Activated CD4-positive, alpha-beta T cell treated with anti-CD3 and anti-CD28 coated beads, Interleukin-2, amount 50 U/mL, for 48 hours (primary cell): ENCODE measurements at regions not wholly inside any gene's neighbourhood (a gene's known extent, or its start where the extent isn't known, plus 50 kb on each side); places are given as distances from the start of the nearest gene placed in this dataset.

Experiments used
- DNase-seq, 2 experiments: peaks; one replicate each; pipeline ENCODE4 v3.0.0-alpha.2; 2020

DNA sequence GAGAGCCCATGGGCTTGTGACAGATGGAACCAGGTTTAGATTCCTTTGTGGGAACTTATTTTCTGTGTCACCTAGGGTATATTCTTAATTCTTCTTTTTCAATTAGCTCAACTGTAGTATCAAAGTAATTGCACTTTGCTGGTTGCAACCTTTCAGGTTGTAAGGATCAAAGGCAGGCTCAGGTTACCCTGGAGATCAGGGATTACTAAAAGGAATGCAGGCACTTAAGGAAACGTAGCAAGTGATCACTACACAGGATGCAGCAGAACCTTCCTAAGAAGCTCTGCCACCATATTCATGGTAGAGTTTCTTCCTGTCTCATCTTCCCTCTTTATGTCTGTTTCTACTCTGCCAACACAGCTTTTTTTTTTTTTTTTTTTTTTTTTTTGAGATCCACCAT, 133.2 kb upstream of the JAG1 start:
- DNase-seq = no peak

DNA sequence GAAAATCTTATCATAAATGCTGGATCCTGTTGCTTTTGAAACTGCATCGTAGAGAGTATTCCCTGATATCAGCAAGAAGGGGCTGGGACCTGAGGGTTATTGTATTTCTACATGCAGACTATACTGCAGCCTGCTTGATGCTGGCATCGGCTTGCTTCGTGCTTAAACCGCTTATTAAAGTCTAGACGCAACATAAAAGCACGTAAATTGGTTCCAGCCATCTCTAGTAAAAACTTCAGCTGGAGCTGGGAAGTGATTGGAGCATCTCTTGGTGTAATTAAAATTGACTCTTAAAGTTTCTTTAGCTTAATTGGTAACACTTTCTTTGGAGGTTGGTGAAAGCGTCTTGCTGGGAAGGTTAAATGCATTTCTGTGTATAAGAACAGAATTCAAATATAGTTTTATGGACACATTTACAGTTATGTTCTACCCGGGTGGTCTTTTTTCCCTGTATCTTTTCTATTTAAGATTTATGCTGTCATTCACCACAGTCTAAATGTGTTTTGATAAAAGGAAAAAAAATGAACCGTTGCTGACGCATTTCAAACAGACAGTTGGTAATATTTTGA, 139.0 kb upstream of the JAG1 start:
- no peak for DNase-seq

DNA sequence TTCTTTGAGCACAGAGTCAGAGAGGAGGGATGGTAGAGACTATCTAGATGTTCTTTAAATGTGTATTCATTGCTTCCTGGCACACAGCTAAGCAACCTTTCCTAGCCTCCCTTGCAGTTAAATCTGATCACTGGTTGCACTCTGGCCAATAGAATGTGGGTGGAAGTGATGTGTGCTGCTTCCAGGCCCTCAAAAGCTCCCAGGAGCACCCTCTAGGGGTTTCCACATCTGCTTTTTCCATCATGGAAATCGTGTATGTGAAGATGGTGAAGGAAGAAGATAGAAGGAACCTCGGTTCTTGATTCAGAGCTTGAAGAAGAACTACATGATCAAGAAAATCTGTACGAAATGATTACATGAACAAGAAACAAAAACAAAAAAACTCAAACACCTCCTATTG, 149.8 kb upstream of the JAG1 start:
- DNase-seq = no peak

DNA sequence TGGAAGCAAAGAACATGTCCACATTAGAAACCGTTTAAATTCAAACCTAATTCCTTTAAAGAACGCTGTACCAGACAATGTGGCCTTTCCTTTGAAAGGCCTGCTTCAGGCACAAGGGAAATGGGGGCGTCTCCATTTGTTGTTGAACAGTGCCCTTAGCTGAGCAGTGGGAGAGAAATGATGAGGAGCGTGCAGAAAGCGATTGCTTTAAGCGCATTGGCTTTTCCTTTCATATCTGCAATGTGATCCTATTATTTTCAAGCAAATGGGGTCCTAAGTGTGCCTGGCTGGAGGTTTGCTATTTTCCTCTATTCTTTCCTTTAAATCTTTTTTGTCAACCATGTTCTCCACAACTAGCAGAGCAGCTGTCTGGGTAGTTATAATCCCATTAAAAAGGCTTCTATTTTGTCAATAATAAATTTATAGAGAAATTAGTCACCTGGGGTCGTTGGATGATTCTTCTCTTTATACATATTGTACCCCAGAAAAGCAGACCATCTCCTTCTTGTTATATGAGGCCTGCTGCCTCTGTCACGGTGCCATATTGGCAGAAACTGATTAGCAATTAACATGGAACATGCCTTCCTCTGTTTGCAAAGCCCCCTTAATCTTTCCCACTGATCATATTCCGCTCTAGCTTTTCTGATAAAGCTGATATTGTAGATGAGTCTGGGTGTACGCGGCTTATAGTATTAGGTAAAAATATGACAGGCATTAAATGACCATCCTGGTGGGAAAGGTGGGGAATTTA, 151.1 kb upstream of the JAG1 start:
- DNase-seq = no peak

DNA sequence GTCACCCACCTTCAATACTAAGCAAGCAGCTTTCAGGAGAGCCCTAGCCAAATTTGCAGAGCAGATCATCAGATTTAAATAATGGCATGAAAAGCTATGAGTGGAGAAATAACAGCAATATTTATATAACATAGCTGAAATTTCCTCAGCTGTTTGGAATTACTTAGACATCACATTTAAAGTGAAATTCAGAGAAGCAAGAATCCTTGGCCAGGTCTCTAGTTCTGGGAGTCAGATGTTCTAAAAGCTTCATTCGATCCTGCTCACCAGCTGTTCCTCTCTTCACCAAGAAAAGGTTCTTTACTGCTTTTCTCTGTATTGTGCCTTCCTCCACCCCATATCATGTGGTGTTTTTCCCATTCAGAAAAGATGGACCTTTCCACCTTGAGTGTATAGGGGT, 152.3 kb upstream of the JAG1 start:
- DNase-seq = no peak

DNA sequence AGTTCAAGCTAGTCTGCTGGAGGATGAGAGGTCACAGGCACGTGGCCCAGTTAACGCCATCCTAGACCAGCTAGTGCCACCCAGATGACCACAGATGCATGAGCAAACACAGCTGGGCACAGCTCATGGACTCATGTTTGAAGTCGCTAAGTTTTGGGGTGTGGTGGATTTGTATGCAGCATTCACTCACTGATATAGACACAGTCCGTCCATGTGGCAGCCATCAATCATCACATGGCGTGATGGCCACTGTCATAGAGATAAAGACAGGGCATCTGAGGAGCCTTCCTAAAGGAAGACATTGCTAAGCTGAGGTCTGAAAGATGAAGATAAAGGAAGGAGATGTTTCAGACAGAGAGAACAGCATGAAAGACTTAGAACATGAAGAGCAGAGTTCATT, 154.4 kb upstream of the JAG1 start:
- DNase-seq = no peak

DNA sequence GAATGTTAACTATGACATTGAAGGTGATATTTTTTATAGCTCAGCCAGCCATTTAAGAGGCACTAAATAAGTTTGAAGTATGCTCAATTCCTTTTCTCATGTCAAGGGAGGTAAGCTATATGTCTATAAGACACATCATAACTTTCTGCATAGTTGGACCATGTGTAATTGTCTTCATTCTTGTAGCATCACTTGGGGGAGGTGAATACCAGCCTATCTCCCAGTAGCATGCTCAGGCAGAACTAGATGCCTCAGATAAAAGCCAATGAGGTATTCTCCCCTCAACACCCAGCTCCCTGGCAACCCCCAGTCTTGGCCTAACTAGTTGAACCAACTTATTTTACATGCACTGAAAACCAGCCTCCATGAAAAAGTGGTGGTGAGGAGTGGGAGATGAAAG, 158.3 kb upstream of the JAG1 start:
- no peak for DNase-seq

DNA sequence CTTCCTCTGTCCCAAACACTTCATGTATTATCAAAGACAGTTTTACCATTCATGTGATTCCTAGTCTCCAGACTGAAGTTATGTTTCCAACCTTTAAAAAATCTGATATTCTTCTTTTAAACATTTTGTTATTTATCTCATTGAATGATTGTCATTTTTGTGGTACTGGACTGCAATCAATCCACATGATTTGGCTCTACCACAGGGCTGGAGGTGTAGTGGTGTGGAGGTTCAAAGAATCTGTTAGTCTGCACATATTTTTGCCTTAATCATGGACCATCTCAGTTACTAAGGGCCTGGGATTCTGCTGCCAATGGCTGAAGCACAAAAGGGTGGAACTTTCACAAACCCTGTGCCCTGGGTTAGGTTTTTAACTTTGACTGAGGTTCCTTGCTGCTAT, 164.1 kb upstream of the JAG1 start:
- no peak for DNase-seq

DNA sequence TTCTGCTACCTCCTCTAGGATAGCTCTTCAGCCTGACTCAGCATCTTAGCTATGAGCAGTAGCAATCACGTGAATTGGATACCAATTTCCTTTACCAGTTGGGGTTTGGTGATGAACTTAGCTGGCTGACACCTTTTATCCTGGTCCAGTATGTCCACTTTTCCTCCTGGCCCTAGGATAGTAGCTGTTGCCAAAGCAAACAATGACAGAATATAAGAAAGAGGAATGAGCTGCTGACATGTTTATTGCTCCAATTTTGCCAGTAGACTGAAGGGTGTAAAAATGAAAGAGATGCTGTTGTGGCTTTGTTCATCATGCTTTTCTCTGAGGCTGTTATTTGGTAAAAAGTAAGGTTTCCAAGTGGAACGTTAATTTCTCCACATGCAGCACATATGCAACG, 168.3 kb upstream of the JAG1 start:
- no peak for DNase-seq

DNA sequence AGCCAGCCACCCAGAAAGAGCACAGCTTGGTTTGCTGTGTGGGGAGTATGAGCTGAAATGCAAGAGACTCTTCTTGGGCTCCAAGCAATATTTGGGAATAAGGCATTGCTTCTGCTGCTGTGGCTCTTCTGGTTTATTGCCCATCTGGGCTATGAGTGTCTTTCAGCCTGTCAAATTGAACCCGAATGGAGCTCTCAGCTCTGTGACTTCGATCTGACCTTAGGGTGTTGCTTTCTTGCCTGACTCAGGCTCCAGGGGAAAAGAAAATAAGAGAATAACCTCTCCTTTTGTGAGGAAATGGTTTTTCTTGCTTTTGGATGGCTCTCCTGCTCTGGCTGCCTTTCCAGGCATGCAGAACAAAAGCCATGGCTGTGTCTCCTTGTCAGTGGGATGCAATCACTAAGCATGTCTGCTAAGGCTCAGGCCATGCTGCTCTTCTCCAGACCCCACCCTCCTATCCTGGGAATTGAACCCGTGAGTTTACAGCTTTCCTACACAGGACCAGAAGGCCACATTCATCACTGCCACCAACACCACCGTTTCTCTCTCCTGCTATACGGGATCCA, 169.4 kb upstream of the JAG1 start:
- no peak for DNase-seq

DNA sequence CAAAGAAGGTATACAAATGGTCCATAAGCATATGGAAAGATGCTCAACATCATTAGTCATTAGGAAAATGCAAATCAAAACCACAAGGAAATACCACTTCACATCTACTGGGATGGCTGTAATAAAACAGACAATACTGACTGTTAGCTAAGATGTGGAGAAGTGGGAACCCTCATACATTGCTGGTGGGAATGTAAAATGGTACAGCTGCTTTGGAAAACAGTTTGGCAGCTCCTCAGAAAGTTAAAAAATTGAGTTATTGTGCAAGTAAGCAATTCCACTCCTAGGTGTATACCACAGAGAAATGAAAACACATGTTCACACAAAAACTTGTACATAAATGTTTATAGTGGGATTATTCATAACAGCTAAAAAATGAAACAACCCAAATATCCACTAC, 173.0 kb upstream of the JAG1 start:
- DNase-seq = no peak

DNA sequence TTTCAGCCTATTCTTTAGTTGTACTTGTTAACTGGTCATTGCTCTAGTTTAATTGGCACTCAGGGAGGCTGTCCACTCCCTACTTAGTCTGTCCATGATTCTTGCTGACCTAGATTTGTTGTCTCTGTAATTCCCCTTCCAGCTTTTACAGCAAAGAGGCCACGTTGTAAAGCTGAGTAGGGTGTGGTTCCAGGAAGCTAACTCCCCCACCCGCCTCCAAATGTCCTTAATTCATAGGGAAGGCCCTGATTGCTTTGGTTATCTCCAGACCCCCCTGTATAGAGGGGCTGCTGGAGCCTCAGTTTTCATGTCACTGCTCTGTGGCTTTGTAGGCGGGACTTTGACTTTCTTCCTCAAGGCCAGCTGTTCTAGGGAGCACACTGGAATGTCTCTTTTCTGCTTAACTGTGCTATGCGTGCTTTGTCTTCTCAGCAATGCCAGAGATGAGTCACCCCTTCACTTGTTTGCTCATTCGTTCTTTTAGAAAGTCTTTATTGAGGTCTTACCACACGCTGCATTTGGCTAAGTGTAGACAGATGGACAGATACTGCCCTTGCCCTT, 175.1 kb upstream of the JAG1 start:
- DNase-seq = no peak

DNA sequence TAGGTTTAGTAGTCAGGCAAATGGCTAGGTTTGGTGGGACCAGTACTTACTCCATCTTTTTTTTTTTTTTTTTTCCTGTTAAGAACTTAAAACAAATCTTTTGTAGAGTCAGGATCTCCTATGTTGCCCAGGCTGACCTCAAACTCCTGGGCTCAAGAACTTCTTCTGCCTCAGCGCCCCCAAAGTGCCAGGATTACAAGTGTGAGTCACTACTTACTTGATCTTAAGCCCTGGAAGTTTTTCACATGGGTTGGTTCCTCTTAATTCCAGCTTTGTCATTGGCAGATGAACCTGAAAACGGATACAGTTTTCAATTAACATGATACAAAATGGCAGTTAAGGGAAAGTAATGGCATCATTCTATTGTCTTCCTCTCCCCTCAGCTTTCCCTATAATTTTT, 179.4 kb upstream of the JAG1 start:
- no peak for DNase-seq

DNA sequence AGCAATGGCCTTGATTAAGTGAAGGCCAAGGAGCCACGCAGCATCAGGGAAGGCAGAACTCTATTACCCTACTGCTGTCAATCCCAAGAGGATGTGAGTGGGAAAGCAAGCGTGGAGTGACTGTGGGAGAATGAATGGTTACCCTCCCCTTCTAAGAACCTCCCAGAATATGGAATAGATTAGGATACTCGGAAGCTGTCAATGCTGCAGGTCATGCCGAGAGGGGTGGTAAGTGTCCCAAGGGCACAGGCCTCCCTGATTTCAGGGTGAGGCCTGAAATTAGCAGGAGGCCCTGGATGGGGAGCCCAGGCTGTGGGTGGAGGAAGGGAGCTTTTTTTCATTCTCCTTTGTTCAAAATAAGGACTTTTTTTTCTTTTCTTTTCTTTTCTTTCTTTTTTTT, 179.9 kb upstream of the JAG1 start:
- no peak for DNase-seq

DNA sequence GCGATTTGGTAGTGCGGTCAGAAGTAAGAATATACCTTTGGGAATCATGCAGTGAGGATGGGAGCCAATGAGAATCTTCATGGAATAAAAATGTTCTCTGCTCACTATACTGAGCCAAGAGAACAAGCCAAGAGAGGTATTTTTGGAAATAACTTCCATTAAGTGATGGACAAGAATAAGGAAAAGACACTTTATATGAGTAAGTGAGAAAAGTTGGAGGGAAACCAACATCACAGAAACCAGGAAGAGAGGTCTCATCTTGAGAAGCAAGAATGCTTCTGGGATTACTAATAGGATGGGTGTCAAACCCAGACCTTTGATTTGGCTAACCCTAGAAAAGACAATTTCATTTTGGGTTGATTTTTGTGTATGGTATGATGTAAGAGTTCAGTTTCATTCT, 181.2 kb upstream of the JAG1 start:
- DNase-seq = no peak

DNA sequence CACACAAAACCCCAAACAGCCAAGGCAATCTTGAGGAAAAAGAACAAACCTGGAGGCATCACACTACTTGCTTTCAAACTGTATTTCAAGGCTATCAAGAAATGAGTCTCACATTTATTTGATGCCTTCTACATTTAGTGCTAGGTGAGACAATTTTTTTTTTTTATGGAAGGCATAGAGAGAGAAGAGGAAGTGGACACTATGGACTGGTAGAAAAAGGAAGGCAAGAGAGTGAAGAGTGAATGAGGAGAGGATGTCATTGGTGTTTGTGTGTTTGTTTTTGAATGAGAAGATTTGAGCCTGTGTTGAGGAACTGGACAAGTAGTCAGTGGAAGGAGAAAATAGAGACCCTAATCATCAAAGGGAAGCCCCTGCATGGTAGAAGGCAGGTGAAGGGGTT, 182.0 kb upstream of the JAG1 start:
- no peak for DNase-seq

DNA sequence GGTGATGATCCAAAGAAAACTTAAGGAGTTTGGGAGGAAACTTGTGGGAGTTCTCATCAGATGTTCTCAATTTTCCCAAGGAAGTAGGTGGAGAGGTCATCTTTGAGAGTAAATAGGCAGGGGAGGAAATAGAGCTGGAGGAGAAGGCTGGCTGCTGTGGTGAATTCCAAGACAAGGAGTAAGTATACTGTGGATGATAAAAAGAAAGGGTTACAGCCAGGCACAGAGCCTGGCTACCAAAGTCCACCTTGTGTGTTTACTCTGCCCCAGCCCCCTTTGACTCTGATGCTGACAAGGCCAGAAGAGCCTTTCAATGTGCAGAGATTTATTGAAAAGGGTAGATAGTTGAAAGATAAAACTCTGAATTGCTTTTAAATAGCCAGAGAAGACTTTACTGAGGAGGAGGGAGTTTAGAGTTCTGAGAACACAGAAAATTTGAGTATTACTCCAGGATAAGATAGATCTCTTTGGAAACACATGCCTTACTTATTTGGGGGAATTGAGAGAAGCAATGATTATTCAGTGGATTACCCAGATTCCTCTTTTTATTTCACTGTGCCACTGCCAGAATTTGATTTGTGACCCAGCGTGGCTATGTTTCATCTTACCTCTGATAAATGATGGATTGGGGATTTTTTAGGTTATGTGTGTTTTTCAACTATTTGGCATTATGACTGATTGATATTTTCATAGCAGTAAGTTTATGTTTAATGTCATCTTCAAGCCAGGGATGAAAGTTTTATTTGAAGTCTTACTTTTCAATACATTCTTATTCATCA, 182.6 kb upstream of the JAG1 start:
- no peak for DNase-seq

DNA sequence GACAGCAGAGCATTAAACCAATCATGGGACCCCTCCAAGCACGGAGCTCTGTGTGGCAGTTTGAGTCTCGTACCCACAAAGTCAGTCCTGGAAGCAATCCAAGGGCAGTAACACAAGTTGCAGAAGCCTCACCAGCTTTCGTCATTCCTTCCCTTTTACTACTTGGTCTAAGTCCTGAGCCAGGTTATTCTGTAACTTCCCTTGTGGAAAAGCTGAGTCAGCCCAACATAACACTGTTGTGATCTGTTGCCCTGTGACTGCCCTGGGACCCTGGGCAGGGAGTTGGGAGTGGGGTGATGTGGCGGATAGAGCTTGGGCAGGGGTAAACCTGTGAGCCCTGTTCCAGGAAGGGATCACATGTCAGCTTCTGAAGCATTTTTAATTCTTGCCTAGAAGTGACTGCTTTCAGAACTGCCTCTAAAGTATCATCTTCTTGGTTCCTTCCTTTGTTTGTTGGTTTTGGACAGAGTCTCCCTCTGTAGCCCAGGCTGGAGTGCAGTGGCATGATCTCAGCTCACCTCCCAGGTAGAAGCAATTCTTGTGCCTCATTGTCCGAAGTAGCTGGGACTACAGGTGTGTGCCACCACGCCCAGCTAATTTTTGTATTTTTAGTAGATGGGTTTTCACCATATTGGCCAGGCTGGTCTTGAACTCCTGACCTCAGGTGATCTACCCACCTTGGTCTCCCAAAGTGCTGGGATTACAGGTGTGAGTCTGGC, 183.7 kb upstream of the JAG1 start:
- DNase-seq = no peak

DNA sequence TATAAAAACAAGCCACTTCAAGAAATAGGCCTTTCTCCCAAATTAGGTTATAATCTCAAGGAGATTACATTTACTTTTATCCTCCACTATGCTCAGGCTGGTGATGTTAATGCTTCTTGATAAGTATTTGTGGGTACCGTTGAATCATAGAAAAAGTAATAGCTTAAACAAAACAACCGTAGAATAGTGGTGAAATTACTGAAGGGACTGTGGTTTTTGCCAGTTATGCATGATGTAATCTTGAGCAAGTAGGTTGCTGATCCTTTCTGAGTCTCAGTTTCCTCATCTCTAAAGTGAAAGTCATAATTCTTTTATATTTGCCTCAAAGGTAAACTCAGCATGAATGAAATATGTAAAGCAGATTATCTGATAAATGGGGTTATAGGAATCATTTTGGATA, 187.3 kb upstream of the JAG1 start:
- DNase-seq = no peak

DNA sequence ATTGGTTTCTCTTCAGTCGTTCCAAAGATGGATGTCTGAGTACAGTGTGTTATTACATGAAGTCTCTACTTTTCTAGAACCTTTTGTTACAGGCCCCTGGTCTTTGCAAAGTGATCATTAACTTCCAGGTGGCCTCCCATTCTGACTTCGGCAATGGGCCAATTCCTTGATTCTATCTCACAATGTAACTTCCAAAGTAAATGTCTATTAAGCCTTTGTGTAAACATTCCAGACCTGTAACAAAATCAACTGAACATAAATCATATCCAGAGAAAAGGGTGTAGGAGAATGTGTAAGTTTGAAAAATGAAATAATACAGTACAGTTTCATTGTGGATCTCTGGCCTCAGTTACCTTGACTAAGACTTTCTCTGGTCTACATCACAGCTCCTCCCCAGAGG, 187.8 kb upstream of the JAG1 start:
- no peak for DNase-seq

DNA sequence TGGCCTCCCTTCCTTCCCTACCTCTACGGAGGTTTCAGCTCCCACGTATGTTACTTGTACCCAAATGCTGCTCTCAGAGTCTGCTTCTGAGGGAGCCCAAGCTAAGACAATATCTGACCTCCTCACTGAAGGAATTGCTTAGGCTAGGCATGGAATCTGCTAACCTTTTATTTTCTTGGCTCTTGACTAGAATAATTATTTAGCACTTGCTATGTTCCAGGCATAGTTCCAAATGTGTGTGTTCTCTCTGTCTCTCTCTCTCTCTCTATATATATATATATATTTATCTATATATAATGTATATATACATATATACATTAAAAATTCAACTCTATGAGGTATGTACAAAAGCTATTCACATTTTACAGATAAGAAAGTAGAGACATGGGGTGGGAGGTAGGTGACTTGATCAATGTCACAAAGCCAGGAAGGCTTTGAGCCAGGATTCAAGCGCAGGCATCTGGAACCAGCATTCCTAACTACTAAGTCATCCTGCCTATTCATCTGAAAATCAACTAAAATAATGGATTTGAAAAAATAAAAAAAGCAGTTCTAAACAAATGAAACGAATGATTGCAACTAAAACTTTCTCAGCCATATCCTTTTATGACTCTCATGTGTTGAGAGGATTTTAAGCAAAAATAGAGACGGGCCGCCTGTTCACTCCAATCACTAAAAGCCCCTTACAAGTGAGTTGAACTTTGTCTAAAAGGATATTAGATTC, 189.7 kb upstream of the JAG1 start:
- DNase-seq = no peak

DNA sequence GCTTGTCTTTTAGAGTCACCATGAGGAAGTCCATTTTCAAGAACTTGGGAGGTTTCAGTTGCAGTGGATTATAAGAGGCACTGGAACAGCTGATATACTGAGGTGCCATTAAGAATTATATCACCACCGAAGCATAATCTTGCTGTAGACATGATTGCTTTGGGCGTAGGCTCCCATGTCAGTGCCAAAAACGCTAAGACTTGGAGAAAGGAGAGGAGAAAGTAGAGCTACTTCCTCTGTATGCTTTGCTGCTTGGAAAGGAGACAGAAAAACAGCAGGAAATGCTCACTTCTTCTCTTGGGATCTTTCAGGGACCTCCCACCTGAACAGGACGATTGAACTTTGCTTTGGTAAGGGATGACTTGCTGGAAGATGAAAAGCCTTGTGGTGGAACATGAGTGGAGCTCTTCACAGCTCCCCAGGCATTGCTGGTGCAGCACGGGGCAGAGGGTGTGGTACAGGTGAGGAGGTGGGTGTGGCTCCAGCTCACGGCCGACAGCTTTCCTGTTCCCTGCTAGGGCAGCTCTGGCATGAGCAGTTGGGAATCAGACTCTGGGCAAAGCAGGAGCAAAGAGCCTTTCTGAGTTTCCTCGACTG, 190.4 kb upstream of the JAG1 start:
- DNase-seq = no peak
